ENCODE measurements at regions not wholly inside any gene's neighbourhood (a gene's known extent, or its start where the extent isn't known, plus 50 kb on each side); places are given as distances from the start of the nearest gene placed in this dataset.
A peak's percentile ranks its signal among the peaks of the same experiment; 100 is the strongest.

DNA sequence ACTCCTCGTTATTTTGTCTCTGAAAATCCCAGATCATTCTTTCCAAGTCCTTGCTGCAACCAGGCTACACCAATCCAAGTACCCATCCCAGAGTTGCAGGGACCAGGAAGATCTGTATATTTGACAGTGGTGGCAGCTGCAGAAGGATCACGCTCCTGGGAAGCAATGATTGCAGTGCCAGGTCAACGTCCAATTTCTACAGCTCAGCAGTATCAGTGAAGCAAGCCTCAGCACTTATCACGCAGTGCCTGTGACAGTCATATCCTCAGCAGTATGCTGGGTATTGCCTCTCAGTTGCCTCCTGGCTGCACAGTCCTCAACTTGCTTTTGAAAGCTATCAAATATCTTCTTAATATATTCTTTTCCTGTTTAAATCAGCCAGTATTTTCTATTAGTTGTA is 66.7 kb downstream of the BARHL2 start:
- no peak for DNase-seq (ENCODE audit: low spot score)

DNA sequence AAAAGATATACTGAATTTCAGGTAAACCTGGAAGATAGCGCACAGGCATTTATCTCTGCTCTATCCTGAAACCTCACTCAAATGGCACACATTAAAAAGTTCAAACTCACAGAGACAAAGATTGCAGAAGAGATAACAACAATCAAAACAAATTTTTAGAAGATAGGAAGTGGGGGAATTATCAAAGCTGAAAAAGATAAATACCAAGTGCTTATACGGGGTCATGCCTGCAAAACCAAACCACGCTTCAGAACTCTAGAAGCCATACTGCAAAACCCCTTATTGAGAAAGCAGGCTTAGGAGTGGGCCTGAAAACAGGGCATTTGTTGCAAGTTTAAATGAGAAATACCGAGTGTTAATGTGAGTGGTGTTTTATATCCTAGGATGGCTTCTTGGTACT is 76.8 kb downstream of the BARHL2 start:
- DNase-seq (ENCODE audit: low spot score) = no peak

DNA sequence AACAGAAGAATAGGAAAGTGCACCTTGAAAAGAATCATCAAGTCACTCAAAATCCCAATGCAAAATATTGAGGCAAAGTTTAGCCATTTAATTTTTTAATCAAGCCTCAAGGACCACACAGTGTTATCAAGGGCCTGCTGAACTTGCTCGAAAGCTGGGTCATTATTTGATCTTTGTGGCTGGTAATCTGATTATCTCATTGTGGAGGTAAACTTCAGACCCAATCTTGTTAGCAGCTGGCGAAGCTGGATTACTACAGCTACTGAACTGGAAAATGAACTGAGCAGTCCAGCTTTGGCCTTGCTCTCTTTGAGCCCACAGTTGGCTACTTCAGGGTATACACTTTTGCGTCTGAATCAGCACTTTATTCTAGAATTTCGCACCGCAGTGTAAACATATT is 94.4 kb downstream of the BARHL2 start:
- DNase-seq (ENCODE audit: low spot score) = no peak

DNA sequence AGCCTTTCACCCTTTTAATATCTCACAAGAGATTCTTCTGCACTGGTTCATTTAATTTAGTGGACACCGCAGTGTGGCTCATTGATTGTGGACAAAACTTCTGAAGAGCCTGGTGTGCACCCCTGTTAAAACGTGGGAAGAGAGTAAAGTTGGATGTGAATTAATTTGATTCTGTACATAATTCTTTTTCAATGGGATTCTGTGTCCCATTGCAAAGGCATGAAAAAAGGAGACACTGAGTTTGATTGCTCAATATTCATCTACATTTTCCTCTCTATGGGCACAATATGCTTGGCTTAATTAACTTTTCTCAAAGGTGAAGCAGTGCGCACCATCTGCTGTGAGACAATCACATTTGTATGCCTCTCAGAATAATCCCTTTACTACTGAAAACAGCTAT is 95.1 kb downstream of the BARHL2 start:
- no peak for DNase-seq (ENCODE audit: low spot score)

DNA sequence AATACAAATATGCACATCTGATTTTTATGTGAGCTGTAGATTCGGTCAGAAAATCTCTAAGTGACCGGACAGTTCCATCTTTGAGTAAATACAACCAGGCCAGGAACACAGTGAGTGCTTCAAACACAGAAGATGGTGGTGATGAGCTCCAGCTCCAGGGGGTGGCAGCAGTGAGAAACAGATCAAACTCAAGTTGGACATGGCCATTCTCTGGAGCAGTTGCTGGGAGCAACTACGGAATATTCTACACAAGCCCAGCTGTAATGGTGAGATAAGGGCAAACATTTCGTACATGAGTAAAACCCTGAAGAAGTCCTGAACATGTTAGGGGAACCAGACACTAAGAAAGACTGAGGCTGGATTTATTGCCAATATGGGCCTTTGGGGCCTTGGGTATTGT is 100.7 kb downstream of the BARHL2 start:
- peak; percentile 17 for DNase-seq (ENCODE audit: low spot score)

DNA sequence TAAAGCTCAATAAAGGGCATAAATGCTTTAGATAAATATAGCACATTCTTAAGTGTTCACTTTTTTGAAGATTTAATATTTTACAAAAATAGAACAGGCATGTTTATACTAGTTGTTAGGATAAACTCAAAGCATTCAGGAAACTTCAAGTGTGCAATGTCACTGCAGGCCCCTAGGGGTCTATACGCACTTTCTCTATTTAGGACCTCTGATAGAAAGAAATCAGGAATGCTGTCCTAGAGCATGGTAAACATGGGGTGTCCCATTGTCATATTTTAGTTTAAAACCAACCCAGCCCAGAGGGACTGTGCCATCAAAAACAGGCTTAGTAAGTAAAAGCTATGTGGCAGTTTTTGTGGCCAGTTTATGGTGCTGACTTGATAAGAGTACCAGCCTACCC is 102.2 kb downstream of the BARHL2 start:
- no peak for DNase-seq (ENCODE audit: low spot score)

DNA sequence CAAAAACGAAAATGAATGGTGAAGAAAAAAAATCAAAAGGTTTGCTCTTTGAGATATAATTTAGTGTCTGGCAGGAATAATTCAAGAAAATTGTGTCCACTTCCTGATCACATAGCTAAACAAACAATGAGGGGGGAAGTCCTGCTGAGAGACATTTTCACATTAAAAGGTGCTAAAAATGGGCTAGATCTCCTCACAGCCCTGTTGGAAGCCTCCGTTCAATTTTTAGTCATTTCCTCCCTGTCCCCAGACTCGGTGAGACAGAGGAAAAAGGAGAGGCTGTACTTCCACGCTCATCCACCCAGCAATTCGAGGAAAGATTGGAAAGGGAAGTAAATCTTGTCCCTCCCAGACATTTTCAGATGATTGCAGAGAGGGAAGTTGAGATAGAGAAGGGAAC is 103.7 kb downstream of the BARHL2 start:
- no peak for DNase-seq (ENCODE audit: low spot score)

DNA sequence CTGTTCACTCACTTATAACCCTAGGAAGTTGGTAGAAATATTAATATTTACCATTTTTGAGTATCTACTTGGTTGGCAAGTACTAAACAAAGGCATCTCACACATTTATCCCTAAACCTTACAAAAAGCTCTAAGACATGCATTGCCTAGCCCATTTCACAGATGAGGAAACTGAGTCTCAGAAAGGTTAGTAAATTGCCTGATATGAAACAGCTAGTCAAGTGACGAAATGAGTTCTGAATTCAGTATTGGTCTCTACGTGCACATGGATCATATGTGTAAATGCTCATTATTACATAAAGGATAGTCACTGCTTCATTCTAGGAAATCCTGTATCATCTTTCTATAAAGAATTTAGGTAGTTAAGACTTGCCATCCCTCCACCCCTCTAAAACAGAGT is 105.1 kb downstream of the BARHL2 start:
- DNase-seq (ENCODE audit: low spot score) = no peak

DNA sequence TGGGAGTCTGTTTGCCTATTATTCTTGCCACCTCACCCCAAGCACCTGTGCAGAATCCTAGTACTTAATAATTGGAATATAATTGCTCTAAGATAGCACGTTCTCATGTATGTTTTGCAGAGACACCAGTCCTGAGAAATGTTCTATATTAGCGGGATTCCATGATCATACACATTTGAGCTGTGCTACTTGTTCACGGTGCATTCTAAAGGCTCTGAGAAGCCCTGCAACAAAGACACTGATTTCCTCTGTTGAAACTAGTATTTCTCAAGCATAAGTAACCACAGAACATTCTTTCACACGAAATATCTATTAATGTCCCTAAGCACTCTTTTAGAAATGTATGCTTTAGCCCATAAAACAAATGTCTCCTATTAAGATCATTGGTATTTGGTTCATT is 109.4 kb downstream of the BARHL2 start:
- no peak for DNase-seq (ENCODE audit: low spot score)

DNA sequence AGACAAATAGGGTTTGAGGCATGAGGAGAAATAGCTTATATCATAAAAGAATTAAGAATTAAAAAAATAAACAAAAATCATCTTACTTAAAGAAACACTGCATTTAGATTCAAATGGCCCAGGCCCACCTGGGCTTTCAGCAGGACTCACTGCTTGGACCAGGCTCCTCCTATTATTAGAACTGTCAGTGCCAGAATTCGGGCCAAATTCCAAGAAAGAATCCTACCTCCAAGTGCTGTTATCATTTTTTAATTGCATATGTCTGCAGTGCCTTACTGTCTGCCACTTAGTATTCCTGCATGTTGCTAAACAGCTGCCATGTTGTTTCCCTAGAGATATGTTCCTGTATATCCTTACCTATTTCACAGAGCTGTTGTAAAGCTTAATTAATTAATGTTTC is 112.0 kb downstream of the BARHL2 start:
- DNase-seq (ENCODE audit: low spot score) = no peak

DNA sequence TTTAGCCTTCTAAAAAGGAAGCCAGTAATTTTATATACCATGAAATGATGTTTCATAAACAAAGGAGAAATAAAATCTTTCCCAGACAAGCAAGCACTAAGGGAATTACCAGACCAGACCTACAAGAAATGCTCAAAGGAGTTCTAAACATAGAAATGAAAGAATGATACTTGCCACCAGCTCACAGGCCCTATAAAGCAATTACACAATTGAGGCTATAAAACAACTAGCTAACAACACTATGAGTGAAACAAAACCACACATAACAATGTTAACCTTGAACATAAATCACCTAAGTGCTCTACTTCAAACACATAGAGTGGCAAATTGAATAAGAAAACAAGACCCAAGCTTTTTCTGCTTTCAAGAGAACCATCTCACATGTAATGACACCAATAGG is 123.8 kb downstream of the BARHL2 start:
- DNase-seq (ENCODE audit: low spot score) = no peak

DNA sequence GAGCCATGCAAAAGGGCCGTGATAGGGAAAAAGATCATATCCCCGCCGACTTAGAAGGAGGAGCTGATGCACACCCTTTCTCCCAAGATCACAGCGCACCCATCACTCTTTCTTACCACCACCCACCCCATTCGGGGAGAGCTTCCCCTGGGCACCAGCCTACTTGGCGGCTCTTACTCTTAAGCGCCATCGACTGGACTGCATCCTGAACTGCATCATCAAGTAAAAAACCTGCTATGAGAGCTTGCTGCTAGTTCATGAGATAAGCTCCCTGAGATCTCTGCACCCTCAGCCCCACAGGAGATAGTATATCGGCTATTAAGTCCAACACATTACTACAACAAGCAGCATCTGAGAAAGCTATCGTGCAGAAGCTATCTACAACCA is 125.1 kb downstream of the BARHL2 start:
- no peak for DNase-seq (ENCODE audit: low spot score)

DNA sequence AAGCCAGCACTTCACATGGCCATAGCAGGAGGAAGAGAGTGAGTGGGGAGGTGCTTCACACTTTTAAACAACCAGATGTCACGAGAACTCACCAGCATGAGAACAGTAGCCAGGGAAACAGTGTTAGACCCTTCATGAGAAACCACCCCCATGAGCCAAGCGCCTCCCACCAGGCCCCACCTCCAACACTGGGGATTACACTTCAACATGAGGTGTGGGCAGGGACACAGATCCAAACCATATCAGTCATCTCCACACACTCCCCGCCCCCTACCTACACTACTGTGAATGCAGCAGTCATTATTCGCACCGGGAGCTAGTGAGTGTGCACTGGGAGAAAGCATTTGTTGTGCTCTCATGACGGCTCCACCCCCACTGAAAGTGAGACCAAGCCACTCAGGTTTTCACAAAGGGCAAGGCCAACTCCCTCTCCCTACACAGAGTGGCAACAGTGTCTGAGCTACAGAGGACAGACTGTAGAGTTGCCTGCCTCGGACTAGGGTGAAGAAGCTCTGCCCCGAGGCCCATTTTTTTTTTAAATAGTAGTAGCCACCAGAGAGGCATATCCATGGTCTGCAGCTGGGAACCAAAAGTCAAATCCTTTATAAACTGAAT is 125.6 kb downstream of the BARHL2 start:
- DNase-seq (ENCODE audit: low spot score) = no peak

DNA sequence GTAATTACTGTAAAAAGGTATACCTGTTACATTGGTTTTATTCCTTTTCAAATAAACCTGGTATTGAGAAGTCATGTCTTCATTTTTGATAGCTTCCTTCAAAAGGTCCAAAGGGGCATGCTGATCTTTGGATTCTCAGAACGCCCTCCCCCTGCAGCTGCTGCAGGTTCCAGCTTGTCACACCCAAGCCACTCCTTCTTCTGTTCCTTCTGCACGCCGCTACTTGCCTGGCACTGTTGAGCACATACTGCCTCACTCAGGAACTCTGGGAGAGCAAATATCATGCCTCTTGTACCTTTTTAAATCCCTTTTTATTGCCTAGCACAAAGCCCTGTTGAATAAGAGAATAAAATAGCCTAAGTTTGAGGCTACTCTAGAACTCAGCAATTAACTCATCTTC is 136.9 kb downstream of the BARHL2 start:
- DNase-seq (ENCODE audit: low spot score) = no peak

DNA sequence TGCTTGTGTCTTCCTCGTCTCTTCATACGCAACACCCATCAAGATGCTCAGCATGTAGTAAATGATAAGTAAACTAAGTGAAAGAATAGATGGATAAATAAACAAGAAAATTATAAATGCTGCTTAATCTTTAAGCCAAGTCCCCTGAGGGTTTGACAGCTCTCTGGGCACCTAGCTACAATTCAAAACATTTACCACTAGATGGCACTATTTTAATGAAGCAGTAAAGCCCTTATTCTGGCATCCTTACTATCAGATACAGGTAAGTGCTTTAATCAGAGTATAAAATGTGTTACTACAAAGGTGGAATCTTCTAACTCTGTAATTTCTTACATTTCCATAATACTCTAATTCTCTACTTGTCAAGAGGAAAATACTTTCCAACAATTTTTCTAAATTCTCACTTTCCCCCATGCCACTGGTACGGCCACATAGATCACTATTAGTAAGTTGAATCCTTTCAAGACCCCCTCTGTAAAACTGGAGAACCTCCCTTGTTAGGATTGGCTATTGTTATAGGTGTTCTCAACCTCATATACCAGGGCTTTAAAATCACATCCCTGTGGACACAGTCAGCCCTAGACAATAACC is 137.8 kb downstream of the BARHL2 start:
- peak; percentile 50 for DNase-seq (ENCODE audit: low spot score)

DNA sequence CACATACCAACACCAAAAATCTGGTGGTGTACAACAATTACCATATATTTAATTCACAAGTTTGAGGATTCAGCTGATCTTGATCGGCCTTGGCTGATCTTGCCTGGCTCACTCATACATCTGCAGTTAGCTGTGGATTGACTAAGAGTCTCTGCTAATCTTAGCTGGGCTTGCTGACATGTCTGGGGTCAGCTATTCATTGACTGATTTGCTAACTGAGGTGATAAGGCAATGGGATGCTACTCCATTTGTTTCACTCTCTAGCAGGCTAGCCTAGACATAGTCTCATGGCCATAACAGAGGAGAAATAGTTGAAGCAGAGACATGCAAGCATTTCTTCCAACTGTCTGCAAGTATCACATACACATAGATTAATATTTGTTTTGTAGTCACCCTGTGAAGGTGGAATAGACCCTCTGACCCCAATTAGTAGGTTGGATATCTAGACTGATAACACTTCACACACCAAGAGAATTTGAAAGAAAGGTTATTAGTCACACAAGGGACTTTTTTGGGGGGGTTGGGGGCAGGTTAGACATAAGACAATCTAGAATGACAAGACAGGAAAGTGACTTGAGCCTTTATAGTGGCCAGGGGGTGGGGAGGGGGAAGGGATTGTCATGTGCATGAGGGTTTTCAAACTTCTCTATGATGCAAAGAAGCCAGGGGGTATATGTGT is 142.3 kb downstream of the BARHL2 start:
- no peak for DNase-seq (ENCODE audit: low spot score)

DNA sequence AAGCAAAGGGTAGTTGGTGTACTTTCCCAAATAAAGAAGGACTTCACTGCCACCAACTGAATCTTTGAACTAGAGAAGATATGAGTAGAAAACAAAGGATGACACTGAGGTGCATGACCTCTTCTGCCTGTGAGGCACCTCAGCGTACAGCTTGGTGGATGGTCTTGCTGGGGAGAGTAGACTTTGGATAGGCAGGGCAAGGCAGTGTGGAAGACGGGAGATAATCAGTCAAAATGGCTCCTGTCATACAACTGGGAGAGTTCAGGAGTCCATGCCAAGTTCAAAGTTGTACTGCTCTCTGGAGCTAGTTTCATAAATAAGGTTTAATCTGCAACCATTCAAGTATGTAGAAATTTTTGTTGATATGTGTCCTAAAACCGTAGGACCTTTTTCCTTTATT is 143.4 kb downstream of the BARHL2 start:
- no peak for DNase-seq (ENCODE audit: low spot score)

DNA sequence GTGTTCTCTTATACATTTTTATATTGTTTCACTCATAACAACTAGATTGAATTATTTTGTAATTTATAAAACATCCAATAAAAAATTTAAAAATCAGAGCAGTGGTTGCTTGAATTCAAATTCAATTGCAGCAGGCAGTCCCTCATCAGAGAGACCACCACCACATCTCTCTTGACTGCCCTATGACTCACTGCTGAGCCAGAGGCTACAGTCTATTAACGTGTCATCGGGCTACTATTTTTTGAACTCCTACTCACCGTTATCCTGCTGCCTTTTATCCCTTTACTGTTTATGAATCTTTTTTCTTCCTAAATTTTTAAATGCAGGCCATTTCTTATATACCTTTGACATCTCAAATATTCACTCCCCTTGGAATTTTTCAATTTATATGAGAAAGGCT is 144.7 kb downstream of the BARHL2 start:
- no peak for DNase-seq (ENCODE audit: low spot score)

DNA sequence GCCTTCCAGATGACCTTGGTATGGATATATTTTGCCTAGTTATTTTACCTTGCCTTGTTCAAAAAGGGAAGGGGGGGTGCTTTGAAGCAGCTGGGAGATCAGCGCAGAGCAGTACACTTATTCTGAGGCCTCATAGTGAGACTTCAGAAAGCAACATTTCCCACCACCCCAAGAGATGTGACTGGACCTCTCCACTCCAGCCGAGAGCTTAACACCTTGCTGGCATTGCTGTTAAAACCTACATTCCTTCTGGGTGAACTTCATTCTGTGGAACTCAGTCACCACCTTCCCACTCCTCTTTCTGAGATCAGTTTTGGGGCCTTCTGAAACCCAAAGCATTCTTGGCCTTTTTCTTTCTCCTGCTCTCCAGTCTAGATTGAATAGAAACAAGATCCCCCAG is 148.7 kb downstream of the BARHL2 start:
- DNase-seq (ENCODE audit: low spot score) = no peak

DNA sequence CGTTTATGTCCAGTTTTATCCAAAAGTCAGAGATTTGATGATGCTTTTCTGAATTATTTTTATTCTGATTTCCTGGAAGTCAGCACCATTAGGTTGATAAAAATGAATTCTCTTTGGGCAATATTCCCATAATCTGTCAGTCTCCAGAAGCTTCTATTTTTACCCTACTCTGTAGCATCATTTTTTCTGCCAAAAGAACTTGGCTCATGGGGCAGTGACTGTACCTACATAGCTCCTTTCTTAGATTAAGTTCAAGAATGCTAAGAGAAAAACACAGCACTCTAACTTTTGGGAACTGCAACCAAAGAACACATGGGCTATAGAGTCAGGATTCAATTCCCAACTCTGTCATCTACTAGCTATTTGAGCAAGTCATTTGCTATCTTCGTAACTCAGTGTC is 152.9 kb downstream of the BARHL2 start:
- no peak for DNase-seq (ENCODE audit: low spot score)

DNA sequence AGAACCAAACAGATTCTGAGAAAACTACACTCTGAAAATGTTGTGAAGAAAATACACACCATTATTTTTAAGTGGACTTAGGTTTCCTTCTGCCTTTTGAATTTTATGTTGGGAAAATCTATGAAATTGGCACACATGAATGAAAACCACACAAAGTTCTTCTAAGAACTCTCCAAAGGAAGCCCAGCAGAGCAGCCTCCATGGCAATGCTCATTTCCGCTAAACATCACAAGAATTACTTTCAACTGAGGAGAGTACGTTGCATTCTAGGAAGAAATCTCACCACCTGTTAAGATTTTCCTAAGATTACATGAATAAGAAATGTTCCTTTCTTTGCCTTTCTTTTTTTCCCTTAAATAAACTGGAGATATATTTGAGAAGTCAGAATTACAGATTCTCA is 154.2 kb downstream of the BARHL2 start:
- no peak for DNase-seq (ENCODE audit: low spot score)

DNA sequence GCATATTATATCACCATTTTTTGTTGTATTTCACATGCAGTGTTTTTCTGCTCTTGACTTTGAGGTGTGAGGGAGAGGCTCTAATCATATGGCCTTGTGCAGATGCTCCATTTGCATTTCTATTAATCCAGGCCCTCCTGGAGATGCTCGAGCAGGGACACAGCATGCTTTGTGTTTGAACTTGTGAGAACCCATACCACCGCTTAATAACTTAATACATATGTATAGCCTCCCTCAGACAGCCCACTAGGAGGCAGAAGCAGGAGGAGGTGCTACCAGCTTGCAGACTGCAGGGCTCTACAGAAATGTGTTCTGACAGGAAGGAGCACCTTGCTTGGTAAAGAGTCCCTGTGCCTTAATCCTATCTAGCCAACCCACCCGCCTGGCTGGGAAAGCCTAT is 155.2 kb downstream of the BARHL2 start:
- no peak for DNase-seq (ENCODE audit: low spot score)

DNA sequence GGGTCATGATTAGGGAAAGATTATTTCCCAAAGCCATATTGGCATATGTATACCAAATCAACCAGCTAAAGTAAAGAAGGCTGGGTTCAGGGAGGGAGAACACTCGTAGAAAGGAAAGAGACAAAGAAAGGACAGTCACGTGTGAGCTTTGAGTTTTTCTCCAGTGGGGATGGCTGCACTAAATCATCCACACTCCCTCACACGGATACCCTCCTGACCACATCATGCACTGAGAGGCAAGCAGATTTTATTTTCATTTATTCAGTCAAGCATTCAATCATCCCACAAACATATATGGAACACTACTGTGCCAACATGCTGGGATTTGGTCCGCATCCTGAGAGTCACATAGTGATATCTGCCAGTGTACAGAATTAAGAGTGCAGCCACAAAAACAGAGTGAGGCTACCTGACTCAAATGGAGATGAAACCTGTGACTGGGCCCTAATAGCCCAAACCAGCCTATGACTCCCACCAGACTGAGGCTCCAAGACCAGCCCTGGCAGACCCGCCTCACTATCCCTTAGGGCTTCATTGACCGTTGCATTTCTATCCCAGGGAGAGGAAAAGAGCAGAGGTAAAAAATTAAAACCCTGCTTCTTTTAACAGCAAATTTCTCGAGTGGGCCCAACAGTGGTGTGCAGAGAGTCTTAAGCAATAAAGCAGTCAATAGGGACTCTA is 155.9 kb downstream of the BARHL2 start:
- DNase-seq (ENCODE audit: low spot score) = no peak
